ENCODE measurements at regions not wholly inside any gene's neighbourhood (a gene's known extent, or its start where the extent isn't known, plus 50 kb on each side); places are given as distances from the start of the nearest gene placed in this dataset.

DNA sequence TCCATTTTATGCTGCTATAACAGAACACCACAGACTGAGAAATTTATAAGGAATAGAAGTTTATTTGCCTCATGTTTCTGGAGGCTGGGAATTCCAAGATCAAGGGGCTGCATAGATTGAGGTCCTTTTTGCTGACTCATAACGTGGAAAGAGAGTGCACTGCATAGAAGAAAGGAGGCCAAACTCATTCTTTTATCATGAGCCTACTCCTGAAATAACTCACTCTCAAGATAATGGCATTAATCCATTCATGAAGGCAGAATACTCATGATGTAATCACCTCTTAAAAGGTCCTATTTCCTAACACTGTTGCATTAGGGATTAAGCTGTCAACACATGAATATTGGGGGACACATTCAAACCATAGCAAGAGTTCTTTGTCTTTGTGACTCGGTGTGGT lies 60.0 kb upstream of the FBXO33 start:
- intact Hi-C loops (cut with DNase I) = no loop called here
- H3K9me3 ChIP-seq = no peaks in the 10 kb centered on the region

GRCh38 chr14:39491134-39491571 lies 58.9 kb upstream of the FBXO33 start:
- H3K27me3 ChIP-seq = no peaks in the 10 kb centered on the region
- no peaks in the 10 kb centered on the region for H3K9me3 ChIP-seq
- H3K4me3 ChIP-seq = no peak overlapping the region
- TF ChIP-seq POLR2A (IDR thresholded peaks at IDR 0.05) = no peak
- TF ChIP-seq, protein P1, sequence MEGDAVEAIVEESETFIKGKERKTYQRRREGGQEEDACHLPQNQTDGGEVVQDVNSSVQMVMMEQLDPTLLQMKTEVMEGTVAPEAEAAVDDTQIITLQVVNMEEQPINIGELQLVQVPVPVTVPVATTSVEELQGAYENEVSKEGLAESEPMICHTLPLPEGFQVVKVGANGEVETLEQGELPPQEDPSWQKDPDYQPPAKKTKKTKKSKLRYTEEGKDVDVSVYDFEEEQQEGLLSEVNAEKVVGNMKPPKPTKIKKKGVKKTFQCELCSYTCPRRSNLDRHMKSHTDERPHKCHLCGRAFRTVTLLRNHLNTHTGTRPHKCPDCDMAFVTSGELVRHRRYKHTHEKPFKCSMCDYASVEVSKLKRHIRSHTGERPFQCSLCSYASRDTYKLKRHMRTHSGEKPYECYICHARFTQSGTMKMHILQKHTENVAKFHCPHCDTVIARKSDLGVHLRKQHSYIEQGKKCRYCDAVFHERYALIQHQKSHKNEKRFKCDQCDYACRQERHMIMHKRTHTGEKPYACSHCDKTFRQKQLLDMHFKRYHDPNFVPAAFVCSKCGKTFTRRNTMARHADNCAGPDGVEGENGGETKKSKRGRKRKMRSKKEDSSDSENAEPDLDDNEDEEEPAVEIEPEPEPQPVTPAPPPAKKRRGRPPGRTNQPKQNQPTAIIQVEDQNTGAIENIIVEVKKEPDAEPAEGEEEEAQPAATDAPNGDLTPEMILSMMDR (IDR thresholded peaks at IDR 0.05) = peak; percentile 29 to 67 (median 36)
- no peak for TF ChIP-seq POLR2AphosphoS5 (IDR thresholded peaks at IDR 0.05; ENCODE audit: insufficient read depth in 1 of 2, low read depth in 1 of 2)
- DNase-seq (ENCODE audit: extremely low spot score in 2 of 2) = no peak
- H3K27ac ChIP-seq = peak overlapping the region; percentile 17
- H3K4me1 ChIP-seq = peaks cover 10% of the 10 kb centered on the region
- H3K36me3 ChIP-seq = no peaks in the 10 kb centered on the region
- intact Hi-C loops (cut with DNase I) = no loop called here

More for the DNA sequence above, 60.0 kb upstream of the FBXO33 start:
- TF ChIP-seq POLR2AphosphoS5 (IDR thresholded peaks at IDR 0.05; ENCODE audit: insufficient read depth in 1 of 2, low read depth in 1 of 2) (no peak), POLR2A (IDR thresholded peaks at IDR 0.05) (no peak)
- TF ChIP-seq, protein P1 (IDR thresholded peaks at IDR 0.05) = no peak
- no peak overlapping the region for H3K27ac ChIP-seq
- no peaks in the 10 kb centered on the region for H3K27me3 ChIP-seq
- H3K36me3 ChIP-seq = no peaks in the 10 kb centered on the region
- DNase-seq (ENCODE audit: extremely low spot score in 2 of 2) = no peak
- peaks cover 10% of the 10 kb centered on the region for H3K4me1 ChIP-seq
- H3K4me3 ChIP-seq = no peak overlapping the region

- intact Hi-C loops (cut with DNase I) = no loop called here
- TF ChIP-seq, protein P1 (IDR thresholded peaks at IDR 0.05) = no peak
- no peak for TF ChIP-seq POLR2AphosphoS5 (IDR thresholded peaks at IDR 0.05; ENCODE audit: insufficient read depth in 1 of 2, low read depth in 1 of 2)
- TF ChIP-seq POLR2A (IDR thresholded peaks at IDR 0.05) = no peak
- no peak for DNase-seq (ENCODE audit: extremely low spot score in 2 of 2)
Observed at GRCh38 chr14:39488600-39488999, 56.4 kb upstream of the FBXO33 start.

GRCh38 chr14:39483682-39484081 lies 51.4 kb upstream of the FBXO33 start:
- DNase-seq (ENCODE audit: extremely low spot score in 2 of 2) = no peak
- intact Hi-C loops (cut with DNase I) = no loop called here
- Histone ChIP-seq H3K9me3 (no peaks in the 10 kb centered on the region), H3K4me3 (no peak overlapping the region), H3K27me3 (no peaks in the 10 kb centered on the region), H3K36me3 (no peaks in the 10 kb centered on the region), H3K4me1 (no peaks in the 10 kb centered on the region), H3K27ac (no peak overlapping the region)
- TF ChIP-seq POLR2AphosphoS5 (IDR thresholded peaks at IDR 0.05; ENCODE audit: insufficient read depth in 1 of 2, low read depth in 1 of 2) (no peak), POLR2A (IDR thresholded peaks at IDR 0.05) (no peak)
- TF ChIP-seq, protein P1 (IDR thresholded peaks at IDR 0.05) = no peak

More at GRCh38 chr14:39488600-39488999, 56.4 kb upstream of the FBXO33 start:
- Histone ChIP-seq H3K36me3 (no peaks in the 10 kb centered on the region), H3K27ac (no peak overlapping the region), H3K4me3 (no peak overlapping the region), H3K27me3 (no peaks in the 10 kb centered on the region), H3K9me3 (no peaks in the 10 kb centered on the region), H3K4me1 (peaks cover 10% of the 10 kb centered on the region)
